ENCODE measurements at regions not wholly inside any gene's neighbourhood (a gene's known extent, or its start where the extent isn't known, plus 50 kb on each side); places are given as distances from the start of the nearest gene placed in this dataset.

- Histone ChIP-seq H3K27ac (ENCODE audit: low read length) (no peak overlapping the region), H3K4me3 (ENCODE audit: low read length) (no peak overlapping the region), H3K9me3 (ENCODE audit: control insufficient read depth, low read depth, low read length) (no peaks in the 10 kb centered on the region), H3K4me1 (ENCODE audit: control insufficient read depth, insufficient read depth, low read length) (no peaks in the 10 kb centered on the region), H3K36me3 (ENCODE audit: control insufficient read depth, insufficient read depth, low read length) (no peaks in the 10 kb centered on the region), H3K27me3 (ENCODE audit: control insufficient read depth, insufficient read depth, low read length) (no peaks in the 10 kb centered on the region)
- 100% methylated on average over 1 of the region's 1 CpG for WGBS (ENCODE audit: insufficient coverage, low lambda C conversion rate)
- DNase-seq, result no peak
Measured at GRCh38 chr10:14394179-14394578, 63.5 kb upstream of the FRMD4A start.

DNA sequence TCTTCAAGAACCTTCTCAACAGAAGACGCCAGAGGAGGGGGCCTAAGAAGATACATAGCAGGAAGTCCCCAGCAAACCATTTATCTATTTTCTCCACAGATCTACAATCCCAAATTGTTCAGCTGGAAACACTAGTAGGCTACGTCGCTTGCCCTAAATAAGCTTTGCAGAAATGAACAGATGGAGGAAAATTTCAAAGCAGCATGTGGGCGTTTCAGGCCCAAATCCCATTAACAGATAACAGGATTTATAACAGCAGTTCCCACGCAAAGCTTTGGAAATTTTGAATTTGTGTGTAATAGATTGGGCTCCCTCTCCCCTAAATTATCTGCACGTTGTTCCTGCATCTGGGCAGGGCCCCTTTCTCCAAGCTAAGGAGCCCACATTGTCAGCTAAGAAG, 60.6 kb upstream of the FRMD4A start:
- Histone ChIP-seq H3K27ac (ENCODE audit: low read length) (no peak overlapping the region), H3K27me3 (ENCODE audit: control insufficient read depth, insufficient read depth, low read length) (no peaks in the 10 kb centered on the region), H3K4me3 (ENCODE audit: low read length) (no peak overlapping the region), H3K9me3 (ENCODE audit: control insufficient read depth, low read depth, low read length) (no peaks in the 10 kb centered on the region), H3K4me1 (ENCODE audit: control insufficient read depth, insufficient read depth, low read length) (no peaks in the 10 kb centered on the region), H3K36me3 (ENCODE audit: control insufficient read depth, insufficient read depth, low read length) (no peaks in the 10 kb centered on the region)
- 100% methylated on average over 1 of the region's 6 CpGs for WGBS (ENCODE audit: insufficient coverage, low lambda C conversion rate)
- no peak for DNase-seq

- no peak overlapping the region for H3K27ac ChIP-seq (ENCODE audit: low read length)
- no peak overlapping the region for H3K4me3 ChIP-seq (ENCODE audit: low read length)
- H3K4me1 ChIP-seq (ENCODE audit: control insufficient read depth, insufficient read depth, low read length), result no peaks in the 10 kb centered on the region
- no CpG with 5 or more reads among the region's 2 CpGs for WGBS (ENCODE audit: insufficient coverage, low lambda C conversion rate)
- H3K36me3 ChIP-seq (ENCODE audit: control insufficient read depth, insufficient read depth, low read length), result no peaks in the 10 kb centered on the region
- DNase-seq, result no peak
- H3K9me3 ChIP-seq (ENCODE audit: control insufficient read depth, low read depth, low read length), result no peaks in the 10 kb centered on the region
- H3K27me3 ChIP-seq (ENCODE audit: control insufficient read depth, insufficient read depth, low read length), result no peaks in the 10 kb centered on the region
Measured at GRCh38 chr10:14389981-14390590, 59.4 kb upstream of the FRMD4A start.

GRCh38 chr10:14385596-14386593, 55.2 kb upstream of the FRMD4A start:
- Histone ChIP-seq H3K9me3 (ENCODE audit: control insufficient read depth, low read depth, low read length) (no peaks in the 10 kb centered on the region), H3K27ac (ENCODE audit: low read length) (no peak overlapping the region), H3K27me3 (ENCODE audit: control insufficient read depth, insufficient read depth, low read length) (no peaks in the 10 kb centered on the region), H3K4me1 (ENCODE audit: control insufficient read depth, insufficient read depth, low read length) (no peaks in the 10 kb centered on the region), H3K36me3 (ENCODE audit: control insufficient read depth, insufficient read depth, low read length) (no peaks in the 10 kb centered on the region), H3K4me3 (ENCODE audit: low read length) (no peak overlapping the region)
- no peak for DNase-seq
- no CpG with 5 or more reads among the region's 13 CpGs for WGBS (ENCODE audit: insufficient coverage, low lambda C conversion rate)

DNA sequence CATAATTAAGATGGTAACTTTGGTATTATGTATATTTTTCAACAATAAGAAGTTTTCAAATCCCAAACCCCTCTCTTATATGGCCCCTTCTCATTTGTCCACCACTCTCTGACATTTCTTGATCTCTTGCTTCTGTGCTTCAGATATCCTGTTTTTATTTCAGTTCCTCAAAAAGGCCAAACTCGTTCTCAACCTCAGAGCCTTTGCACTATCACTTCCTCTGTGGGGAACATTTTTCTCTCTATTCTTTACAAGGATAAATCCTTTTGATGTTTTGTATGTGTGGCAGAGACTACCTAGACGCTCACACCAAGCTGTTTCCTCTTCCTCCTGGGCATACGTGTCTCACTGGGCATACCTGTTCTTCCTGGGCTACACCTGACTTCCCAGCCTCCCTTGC, 54.2 kb upstream of the FRMD4A start:
- Histone ChIP-seq H3K9me3 (ENCODE audit: control insufficient read depth, low read depth, low read length) (no peaks in the 10 kb centered on the region), H3K4me3 (ENCODE audit: low read length) (no peak overlapping the region), H3K4me1 (ENCODE audit: control insufficient read depth, insufficient read depth, low read length) (no peaks in the 10 kb centered on the region), H3K27ac (ENCODE audit: low read length) (no peak overlapping the region), H3K36me3 (ENCODE audit: control insufficient read depth, insufficient read depth, low read length) (no peaks in the 10 kb centered on the region), H3K27me3 (ENCODE audit: control insufficient read depth, insufficient read depth, low read length) (no peaks in the 10 kb centered on the region)
- 67% methylated on average over 1 of the region's 3 CpGs for WGBS (ENCODE audit: insufficient coverage, low lambda C conversion rate)
- DNase-seq, result no peak

- no peaks in the 10 kb centered on the region for H3K36me3 ChIP-seq (ENCODE audit: control insufficient read depth, insufficient read depth, low read length)
- no peaks in the 10 kb centered on the region for H3K27me3 ChIP-seq (ENCODE audit: control insufficient read depth, insufficient read depth, low read length)
- DNase-seq, result no peak
- H3K4me1 ChIP-seq (ENCODE audit: control insufficient read depth, insufficient read depth, low read length), result no peaks in the 10 kb centered on the region
- H3K9me3 ChIP-seq (ENCODE audit: control insufficient read depth, low read depth, low read length), result no peaks in the 10 kb centered on the region
- 83% methylated on average over 2 of the region's 3 CpGs for WGBS (ENCODE audit: insufficient coverage, low lambda C conversion rate)
- H3K4me3 ChIP-seq (ENCODE audit: low read length), result no peak overlapping the region
- H3K27ac ChIP-seq (ENCODE audit: low read length), result no peak overlapping the region
Measured at GRCh38 chr10:14384116-14384730, 53.5 kb upstream of the FRMD4A start.

- no peaks in the 10 kb centered on the region for H3K9me3 ChIP-seq (ENCODE audit: control insufficient read depth, low read depth, low read length)
- H3K27me3 ChIP-seq (ENCODE audit: control insufficient read depth, insufficient read depth, low read length), result no peaks in the 10 kb centered on the region
- H3K4me1 ChIP-seq (ENCODE audit: control insufficient read depth, insufficient read depth, low read length), result no peaks in the 10 kb centered on the region
- H3K4me3 ChIP-seq (ENCODE audit: low read length), result no peak overlapping the region
- H3K36me3 ChIP-seq (ENCODE audit: control insufficient read depth, insufficient read depth, low read length), result no peaks in the 10 kb centered on the region
- no peak for DNase-seq
- H3K27ac ChIP-seq (ENCODE audit: low read length), result no peak overlapping the region
- no CpG with 5 or more reads among the region's 7 CpGs for WGBS (ENCODE audit: insufficient coverage, low lambda C conversion rate)
Measured at GRCh38 chr10:14383266-14383665, 52.5 kb upstream of the FRMD4A start.

GRCh38 chr10:14382531-14382930, 51.8 kb upstream of the FRMD4A start:
- no peaks in the 10 kb centered on the region for H3K36me3 ChIP-seq (ENCODE audit: control insufficient read depth, insufficient read depth, low read length)
- H3K4me3 ChIP-seq (ENCODE audit: low read length), result no peak overlapping the region
- no peak for DNase-seq
- H3K4me1 ChIP-seq (ENCODE audit: control insufficient read depth, insufficient read depth, low read length), result no peaks in the 10 kb centered on the region
- H3K27me3 ChIP-seq (ENCODE audit: control insufficient read depth, insufficient read depth, low read length), result no peaks in the 10 kb centered on the region
- H3K27ac ChIP-seq (ENCODE audit: low read length), result no peak overlapping the region
- no peaks in the 10 kb centered on the region for H3K9me3 ChIP-seq (ENCODE audit: control insufficient read depth, low read depth, low read length)
- no CpG with 5 or more reads among the region's 2 CpGs for WGBS (ENCODE audit: insufficient coverage, low lambda C conversion rate)

GRCh38 chr10:14382022-14382421, 51.3 kb upstream of the FRMD4A start:
- no peaks in the 10 kb centered on the region for H3K4me1 ChIP-seq (ENCODE audit: control insufficient read depth, insufficient read depth, low read length)

GRCh38 chr10:14381475-14381874, 50.8 kb upstream of the FRMD4A start:
- no CpG with 5 or more reads among the region's 2 CpGs for WGBS (ENCODE audit: insufficient coverage, low lambda C conversion rate)
- no peaks in the 10 kb centered on the region for H3K27me3 ChIP-seq (ENCODE audit: control insufficient read depth, insufficient read depth, low read length)
- no peak for DNase-seq
- H3K36me3 ChIP-seq (ENCODE audit: control insufficient read depth, insufficient read depth, low read length), result no peaks in the 10 kb centered on the region
- no peak overlapping the region for H3K4me3 ChIP-seq (ENCODE audit: low read length)
- no peak overlapping the region for H3K27ac ChIP-seq (ENCODE audit: low read length)
- H3K4me1 ChIP-seq (ENCODE audit: control insufficient read depth, insufficient read depth, low read length), result no peaks in the 10 kb centered on the region
- H3K9me3 ChIP-seq (ENCODE audit: control insufficient read depth, low read depth, low read length), result no peaks in the 10 kb centered on the region

More at GRCh38 chr10:14382022-14382421, 51.3 kb upstream of the FRMD4A start:
- no CpG with 5 or more reads among the region's 5 CpGs for WGBS (ENCODE audit: insufficient coverage, low lambda C conversion rate)
- H3K27me3 ChIP-seq (ENCODE audit: control insufficient read depth, insufficient read depth, low read length), result no peaks in the 10 kb centered on the region
- no peak overlapping the region for H3K27ac ChIP-seq (ENCODE audit: low read length)
- H3K4me3 ChIP-seq (ENCODE audit: low read length), result no peak overlapping the region
- H3K36me3 ChIP-seq (ENCODE audit: control insufficient read depth, insufficient read depth, low read length), result no peaks in the 10 kb centered on the region
- H3K9me3 ChIP-seq (ENCODE audit: control insufficient read depth, low read depth, low read length), result no peaks in the 10 kb centered on the region
- DNase-seq, result no peak

All from large intestine (tissue), 3 donors.